HG03558 (cell line): ENCODE measurements at regions not wholly inside any gene's neighbourhood (a gene's known extent, or its start where the extent isn't known, plus 50 kb on each side); places are given as distances from the start of the nearest gene placed in this dataset.
A peak's percentile ranks its signal among the peaks of the same experiment; 100 is the strongest.

Experiments
- ATAC-seq: cut with Tn5 transposase; IDR thresholded peaks from one replicate; pipeline ENCODE4 v1.9.1; 2021; ENCODE audit warnings: moderate number of reproducible peaks; ENCODE audit not compliant: unreplicated experiment; ENCODE audit errors: extremely low read depth

DNA sequence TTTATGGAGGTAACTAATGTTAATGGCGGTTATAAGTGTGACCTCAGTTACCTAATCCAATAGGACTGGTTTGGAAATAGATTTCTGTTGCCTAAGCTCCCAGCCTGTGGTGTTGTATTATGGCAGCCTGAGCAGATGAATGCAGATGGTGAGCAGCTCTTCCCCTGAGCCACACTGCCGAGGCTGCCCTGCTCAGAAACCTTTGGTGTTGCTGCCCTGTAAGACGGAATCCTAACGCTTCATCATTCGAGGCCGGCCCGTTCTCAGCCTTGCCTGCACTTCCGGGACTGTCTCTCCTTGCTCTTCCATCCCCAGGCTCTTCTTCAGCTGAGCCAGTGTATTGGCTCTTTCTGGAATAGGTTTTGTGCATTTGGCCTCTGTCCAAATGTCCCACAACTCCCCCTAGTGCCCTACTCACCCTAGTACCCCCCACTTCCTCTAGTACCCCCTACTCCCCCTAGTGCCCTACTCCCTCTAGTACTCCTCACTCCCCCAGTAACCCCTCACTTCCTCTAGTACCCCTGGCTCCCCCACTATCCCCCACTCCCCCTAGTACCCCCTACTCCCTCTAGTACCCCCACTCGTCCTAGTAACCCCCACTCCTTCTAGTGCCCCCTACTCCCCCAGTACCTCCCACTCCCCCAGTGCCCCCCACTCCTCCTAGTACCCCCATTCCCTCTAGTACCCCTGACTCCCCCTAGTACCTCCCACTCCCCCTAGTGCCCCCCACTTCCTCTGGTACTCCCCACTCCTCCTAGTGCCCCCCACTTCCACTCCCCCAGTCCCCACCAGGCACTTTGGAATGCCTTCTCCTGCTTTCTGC lies 106.0 kb upstream of the TAF1B start:
- no peak for ATAC-seq

DNA sequence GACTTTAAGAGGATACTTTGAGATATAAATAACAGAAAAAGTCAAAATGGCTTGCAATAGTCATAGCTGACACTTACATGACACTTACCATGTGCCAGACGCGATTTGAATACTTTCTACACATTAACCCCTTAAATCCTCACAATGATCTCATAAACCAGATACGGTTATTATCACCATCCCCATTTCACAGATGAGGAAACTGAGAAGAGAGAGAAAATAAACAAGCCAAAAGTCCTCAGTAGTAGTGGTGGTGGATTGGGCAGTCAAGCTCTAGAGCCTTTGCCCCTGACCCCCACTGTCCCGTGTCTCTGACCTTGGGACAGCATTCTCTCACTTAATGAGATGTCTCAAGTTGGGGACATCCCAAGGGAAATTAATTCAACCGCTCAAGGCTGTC lies 105.2 kb upstream of the TAF1B start:
- ATAC-seq, result no peak

DNA sequence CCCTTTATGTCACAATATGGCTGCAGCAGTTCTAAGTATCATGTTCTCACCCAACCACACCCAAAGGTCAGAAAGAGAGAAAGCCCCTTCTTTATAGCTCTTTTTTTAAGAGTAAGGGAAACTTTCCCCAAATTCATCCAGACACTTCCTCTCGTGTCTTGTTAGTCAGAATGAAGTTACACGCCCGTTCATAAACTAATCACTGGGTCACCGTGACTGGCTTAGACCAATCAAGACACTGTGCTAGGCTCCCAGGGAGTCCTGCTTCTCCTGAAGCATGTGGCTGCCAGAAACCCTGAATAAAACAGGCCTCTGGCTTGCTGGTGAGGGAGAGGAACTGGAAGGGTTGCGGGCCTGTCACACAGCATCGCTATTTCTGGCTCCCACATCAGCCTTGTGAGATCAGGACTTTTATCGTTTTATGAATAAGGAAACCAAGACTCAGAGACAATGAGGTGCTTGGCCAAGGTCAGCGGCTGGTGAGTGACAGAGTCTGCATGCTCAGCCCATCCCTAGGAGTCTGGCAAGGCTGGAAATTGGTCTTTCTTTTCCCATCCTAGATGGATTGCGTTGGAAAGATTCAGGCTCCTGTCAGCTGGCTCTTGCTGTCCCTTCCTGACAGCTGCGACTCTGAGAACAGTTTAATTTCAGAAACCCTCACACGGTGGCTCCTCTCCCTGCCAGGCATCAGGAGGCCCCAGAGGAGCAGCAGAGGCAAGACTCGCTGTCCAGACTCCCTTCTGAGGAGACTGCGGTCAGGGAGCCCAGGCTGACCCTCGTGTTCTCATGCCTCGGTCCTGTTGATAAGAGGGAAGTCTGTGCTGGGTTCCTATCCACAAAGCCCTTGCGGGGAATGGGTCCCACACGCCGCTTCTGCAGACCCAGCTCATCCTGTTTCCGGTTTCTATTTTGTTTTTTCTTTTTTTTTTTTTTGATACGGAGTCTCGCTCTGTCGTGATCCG lies 104.5 kb upstream of the TAF1B start:
- no peak for ATAC-seq

DNA sequence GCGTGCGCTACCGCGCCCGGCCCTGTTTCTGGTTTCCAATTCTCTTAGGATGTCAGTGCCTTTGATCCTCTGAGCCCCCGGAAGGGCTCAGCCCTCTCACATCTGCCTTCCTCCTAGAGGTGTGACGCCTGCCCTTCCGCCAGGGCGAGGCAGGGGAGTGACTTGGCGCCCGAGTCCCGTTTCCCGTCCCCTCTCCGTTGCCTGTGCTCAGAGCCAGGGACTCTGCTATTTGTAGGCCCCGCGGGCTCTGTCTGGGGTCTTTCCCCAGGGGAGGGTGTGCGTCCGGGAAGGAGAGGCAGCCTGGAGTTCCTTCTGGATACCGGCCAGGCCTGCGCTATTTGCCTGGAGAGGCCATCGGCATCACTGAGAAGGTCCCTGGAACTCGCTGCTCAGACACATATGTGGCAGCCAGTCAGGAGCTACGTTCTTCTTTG lies 103.7 kb upstream of the TAF1B start:
- no peak for ATAC-seq

DNA sequence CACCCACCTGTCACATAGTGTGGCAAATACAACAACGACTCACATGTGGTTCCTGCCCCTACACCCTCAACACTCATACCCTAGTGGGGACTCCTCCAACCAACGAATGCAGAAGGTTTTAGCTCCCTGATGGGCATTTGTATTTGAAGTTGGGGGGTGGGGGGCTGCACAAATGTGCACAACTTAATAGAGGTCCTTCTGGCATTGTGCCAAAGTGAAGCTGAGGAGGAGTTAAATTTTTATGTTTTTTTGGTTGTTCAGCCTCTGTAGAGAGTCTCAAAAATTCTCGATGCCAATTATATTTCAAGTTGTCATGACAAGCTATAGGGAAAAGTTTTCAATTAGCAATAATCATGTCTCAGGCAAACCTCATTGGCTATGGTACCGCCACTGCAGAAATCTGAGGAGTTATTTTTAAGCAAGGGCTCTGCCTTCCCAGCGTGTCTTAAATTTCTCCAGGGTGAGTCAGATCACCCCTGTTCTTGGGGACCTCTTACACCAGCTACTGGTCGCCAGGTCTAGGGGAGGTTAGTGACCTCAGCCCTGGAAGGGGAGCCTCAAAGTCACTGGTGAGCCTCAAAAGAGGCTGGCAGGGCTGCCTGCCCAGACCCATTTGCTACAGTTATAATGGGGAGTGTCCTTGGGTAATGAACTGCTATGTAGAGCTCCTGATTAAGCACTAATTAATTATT lies 102.7 kb upstream of the TAF1B start:
- no peak for ATAC-seq

DNA sequence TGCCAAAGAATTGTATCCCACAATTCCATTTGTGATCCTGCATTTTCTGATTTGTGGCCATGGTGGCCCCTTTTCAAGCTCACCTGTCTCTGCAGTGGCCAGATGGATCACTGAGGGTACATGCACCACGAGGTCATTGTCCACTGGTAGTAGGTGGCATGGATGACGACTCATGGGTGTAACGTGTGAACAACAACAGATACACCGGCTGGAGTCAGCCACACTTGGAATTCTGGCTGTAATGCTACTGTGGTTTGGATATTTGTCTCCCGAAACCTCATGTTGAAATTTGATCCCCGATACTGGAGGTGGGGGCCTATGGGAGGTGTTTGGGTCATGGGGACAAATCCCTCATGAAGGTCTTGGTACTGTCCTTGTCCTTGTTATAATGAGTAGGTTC lies 102.2 kb upstream of the TAF1B start:
- no peak for ATAC-seq

DNA sequence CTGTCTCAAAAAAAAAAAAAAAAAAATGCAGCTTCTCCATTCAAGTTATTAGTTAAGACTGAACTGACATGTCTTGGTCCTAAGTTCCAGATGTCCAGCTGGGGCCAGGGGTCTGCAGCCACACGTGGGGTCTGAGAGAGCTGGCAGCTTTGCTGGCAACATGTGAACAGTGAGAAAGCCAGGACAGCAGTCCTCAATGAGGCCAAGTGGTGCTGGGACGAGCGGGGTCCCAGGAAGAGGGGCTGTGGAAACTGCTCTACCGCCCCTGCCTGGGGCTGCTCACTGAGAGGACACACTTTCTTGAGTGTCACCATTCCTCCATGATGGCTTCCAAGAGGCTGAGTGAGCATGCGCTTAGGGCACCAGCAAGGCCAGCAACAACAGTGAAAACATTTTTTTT lies 100.7 kb upstream of the TAF1B start:
- no peak for ATAC-seq

DNA sequence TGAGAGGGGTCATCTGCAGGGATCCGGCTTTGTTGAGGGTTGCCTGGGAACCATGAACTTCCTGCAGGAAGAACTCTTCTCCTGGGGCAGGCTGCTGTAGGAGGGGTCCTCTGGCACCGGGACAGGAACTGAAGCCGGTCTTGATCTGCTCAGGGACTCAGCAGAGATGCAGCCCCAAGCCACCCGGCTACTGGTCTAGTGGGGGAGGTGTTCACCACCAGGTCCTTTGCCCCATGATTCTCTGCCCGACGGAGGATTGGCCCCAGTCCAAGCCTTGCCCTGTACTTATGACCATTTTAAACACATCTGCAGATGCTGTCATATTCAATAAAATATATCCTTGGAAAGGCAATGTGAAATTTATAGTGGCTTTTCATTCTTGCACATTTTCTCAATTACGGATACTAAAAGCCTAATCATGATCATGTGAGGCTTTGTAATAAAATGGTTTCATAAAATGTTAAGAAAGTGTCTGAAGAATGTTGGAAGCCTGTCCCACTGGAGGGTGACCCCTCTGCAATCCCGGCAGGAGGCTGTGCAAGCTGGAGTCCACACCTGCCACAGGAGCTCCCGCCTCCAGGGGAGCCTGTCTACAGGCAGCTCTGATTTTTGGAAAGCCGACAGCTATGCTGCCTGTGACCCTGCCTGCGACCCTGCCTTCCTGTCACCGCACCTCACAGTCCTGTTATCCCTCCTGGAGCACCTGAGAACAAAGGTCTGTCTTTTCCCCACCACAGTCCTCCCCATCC lies 98.8 kb upstream of the TAF1B start:
- no peak for ATAC-seq

DNA sequence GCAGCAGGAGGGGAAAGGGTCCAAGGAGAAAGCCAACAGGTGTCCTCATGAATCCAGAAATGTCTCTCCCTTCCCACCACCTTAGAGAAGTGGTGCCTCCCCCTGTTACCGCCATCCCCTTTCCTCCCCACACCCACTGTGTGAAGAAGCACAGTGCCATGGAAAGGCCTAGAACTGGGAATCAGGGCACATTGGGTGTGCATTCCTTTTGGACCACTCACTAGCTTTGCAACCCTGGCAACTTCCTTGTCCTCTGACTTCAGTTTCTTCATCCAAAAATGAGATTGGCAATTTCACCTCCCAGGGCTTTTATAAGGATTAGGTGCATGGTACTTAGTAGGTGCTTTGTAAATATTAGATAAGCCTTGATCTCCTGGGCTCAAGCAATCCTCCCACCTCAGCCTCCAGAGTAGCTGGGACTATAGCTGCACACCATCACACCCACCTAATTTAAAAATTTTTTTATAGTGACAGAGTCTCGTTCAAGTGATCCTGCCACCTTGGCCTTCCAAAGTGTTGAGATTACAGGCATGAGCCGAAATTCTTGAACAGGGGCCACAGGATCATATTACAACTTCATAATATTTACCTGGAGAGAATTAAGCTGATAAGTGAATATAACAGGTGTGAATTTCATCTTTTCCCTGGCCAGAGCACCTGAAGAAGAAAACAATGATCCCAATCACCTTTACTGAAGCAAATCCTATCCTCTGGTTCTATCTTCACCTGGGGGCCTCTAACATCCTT lies 97.9 kb upstream of the TAF1B start:
- ATAC-seq, result no peak

DNA sequence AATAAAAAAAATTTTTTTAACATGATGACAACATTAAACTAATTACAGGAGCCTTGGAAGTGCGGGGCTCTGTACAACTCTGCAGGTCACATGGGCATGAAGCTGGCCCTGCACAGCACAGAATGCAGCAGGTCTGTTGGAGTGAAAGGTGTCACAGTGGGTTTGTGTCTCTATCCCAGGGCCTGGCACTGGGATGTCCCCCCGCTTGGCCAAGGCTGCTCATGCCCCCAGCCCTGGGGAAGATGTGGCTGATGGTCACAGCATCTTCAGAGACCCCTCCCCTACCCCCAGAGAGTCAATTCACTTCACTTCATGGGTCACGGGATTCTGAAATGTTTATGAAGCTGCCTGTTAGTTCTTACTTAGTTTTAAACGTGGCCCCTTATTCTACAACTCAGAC lies 95.9 kb upstream of the TAF1B start:
- ATAC-seq, result no peak

DNA sequence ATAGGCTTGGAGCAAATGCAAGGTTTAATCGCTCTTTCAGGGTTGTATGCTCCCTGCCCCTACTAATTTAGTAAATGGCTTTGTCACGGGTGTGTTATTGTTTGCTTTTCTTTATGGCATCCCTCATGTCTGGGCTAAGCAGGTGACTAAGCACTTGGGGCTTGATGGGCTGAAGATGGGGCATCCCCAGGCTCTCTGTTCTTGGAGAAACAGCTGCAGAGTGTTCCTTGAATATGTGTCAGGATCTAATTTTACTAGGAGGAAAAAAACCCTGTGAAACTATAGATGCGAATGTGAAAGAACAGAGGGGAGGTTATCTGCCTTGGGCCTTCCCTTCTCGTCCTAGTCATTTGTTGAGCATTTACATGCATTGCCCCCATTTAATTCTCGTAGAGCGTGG lies 94.7 kb upstream of the TAF1B start:
- ATAC-seq, result no peak

DNA sequence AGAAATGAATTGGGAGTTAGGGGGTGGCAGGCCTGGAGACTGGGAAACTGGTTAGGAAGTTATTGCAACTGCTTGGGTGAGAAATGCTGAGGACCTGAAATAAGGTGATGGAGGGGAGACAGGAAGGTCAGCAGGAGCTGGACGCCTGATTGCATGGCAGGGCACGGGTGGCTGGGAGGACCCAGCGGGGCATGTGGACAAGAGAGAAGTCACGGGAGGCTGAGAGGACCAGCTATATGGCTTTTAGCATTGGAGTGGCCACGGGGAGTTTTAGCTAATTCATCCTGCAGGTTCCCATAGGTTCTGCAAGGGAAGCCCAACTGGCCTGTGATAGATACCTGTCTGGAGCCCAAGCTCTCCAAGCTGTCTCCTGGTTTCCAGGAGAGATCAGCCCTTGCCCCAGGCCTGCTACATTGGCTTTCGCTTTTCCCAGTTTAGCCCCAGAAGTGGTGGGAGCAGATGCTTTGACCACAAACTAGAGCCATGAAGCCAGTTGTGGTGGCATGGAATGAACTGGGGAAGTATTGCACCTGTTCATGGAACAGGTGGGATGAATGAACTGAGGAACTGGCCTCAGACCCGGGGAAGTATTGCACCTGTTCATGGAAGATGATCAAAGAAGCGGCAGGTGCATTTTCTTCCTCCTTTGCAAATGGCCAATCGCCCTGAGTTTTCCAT lies 93.6 kb upstream of the TAF1B start:
- ATAC-seq, result no peak

DNA sequence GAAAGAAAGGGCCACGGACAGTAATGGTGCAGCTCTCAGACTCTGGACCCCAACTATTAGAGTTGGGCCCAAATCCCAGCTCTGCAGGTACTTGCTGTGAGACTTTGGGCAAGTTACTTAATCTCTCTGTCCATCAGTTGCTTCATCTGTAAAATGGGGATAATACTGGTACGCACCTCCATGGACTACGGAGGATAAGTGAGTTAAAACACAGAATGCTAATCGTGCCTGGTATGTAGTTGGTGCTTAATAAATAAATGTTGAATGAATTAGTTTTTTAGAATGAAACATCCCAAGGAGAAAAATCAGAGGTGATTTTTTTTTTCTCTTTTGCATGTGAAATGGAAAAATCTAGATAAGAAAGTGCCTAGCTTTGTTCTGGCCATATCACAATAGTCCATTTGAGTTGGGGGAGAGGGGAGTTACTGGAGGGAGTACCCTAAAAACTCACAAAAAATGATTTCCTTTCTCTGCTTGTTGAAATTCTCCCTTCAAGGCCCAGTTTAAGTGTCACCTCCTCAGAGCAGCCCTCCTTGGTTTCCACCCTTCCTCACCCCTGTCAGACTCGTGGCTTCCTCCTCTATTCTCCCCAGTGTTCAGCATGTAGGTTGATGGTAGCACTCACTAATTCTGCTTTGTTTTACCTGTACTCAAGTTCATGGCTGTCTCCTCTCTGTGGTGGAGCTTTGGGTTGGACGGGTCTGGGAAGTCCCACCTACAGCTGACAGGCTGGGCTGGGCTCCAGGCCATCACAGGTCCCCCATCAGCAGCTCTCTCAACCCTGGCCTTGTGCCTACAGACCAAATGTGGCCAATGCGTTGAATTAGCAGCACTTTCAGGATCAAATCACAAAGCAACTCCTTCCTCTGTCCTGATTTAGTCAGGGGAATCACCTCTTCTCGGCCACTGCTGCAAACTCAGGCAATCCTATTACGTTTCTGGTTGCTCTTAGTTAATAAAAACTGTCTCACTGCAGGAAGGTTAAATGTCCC lies 92.8 kb upstream of the TAF1B start:
- no peak for ATAC-seq

DNA sequence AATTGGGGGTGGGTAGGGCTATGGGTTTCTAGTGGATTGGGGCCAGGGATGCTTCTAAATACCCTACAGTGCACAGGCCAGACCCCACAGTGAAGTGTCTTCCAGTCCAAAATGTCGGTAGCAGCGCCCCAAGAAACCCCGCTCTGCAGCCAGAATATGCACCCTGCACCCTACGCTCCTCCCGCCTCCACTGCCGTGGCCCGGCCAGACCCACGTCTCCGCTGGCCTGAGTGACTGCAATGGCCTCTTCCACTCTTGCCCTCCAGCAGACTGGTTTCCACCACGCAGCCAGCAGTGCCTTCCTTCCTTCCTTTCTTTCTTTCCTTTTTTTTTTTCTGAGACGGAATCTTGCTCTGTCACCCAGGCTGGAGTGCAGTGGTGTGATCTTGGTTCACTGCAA lies 91.4 kb upstream of the TAF1B start:
- ATAC-seq, result no peak

DNA sequence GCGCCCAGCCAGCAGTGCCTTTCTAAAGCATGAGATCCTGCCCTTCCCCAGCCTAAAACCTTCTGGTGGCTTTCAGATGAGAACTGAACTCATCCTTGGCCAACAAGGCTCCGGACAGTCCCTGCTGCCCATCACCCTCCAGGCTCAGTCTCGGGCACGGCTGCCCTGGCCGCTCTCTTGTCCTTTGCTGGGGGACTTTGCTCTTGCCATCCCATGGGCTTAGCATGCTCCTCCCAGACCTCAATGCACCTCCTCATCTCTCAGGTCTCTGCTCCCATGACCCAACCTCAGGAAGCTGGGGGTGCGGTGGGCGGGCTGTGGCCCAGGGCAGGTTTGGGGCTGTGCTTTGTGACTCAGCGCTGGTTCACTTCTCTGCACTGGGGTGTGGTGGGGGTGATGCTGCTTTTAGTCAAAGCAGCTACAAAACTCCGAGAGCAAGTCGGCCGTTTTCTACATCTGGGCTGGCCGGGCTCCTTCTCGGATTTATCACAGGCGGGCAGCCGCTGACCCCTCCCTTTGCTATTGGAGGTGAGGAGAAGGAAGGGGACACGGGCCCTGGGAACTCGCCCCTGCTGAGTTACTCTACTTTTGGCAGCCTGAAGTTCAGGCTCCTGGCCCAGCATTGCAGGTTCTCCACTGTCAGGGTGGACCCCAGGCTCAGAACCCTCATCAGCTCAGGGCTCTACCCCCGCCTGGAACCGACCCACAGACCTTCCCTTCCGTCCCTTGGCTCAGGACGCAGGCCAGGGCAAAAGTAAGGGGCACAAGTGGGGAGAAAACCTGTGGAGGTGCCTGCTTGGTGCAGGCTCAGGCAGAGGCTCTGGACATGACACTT lies 90.6 kb upstream of the TAF1B start:
- ATAC-seq, result no peak

DNA sequence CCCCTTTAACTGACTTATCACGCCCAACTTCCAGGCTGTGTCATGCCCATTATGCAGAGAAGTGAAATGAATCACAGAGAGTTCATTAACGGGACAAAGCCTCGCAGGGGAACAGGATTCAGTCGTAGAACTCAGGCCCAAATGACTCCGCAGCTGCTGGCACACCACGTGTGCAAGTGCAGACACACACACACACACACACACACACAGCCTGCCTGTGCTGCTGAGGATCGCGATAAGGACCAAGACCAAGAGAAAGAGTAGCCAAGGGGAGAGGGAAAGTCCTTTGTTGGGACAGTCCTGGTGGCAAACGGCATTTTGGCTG lies 90.0 kb upstream of the TAF1B start:
- peak; percentile 55 for ATAC-seq
